HG03342 (cell line): ENCODE measurements at regions not wholly inside any gene's neighbourhood (a gene's known extent, or its start where the extent isn't known, plus 50 kb on each side); places are given as distances from the start of the nearest gene placed in this dataset.

ENCODE experiments used
- ATAC-seq: cut with Tn5 transposase; IDR thresholded peaks from one replicate; pipeline ENCODE4 v1.9.1; 2021; ENCODE audit warnings: mild to moderate bottlenecking, moderate library complexity; ENCODE audit not compliant: unreplicated experiment

DNA sequence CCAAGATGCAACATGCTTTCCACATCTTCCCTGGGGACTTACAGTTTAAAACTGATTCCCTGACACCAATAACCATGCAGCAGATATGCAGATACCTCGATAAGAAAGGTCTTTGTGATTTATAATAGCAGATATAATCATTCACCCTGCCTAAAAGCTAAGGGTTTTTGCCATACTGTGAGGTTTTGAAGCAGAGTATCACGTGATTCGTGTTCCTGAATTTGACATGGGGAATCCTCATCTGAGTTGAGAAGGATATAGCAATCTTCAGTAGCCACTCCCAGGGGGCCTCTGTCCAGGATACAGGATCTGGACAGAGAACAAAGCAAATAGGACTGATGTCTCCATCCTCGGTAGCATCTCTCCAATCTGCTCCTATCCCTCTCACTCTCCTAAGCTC is 79.1 kb upstream of the SDK2 start:
- no peak for ATAC-seq

DNA sequence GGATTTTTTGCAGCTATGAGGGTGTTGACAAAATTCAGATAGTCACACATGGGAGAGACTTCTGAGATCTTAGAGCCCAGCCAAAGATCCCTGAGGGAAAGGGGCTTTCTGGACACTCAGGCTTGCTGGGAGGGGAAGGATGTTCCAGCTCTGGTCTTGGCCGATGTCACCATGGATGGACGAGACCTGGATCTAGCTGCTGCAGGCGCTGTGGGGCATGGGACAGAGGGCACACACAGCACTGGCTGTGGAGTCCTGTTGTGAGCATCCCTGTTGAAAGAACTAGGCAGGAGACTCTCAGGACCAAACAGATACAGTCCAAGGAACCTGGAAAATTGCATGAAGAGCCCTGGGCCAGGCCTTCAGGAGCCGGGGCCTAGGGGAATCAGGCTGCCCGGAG is 80.1 kb upstream of the SDK2 start:
- no peak for ATAC-seq

- no peak for ATAC-seq
Observed at GRCh38 chr17:73724990-73725389, 80.7 kb upstream of the SDK2 start.

DNA sequence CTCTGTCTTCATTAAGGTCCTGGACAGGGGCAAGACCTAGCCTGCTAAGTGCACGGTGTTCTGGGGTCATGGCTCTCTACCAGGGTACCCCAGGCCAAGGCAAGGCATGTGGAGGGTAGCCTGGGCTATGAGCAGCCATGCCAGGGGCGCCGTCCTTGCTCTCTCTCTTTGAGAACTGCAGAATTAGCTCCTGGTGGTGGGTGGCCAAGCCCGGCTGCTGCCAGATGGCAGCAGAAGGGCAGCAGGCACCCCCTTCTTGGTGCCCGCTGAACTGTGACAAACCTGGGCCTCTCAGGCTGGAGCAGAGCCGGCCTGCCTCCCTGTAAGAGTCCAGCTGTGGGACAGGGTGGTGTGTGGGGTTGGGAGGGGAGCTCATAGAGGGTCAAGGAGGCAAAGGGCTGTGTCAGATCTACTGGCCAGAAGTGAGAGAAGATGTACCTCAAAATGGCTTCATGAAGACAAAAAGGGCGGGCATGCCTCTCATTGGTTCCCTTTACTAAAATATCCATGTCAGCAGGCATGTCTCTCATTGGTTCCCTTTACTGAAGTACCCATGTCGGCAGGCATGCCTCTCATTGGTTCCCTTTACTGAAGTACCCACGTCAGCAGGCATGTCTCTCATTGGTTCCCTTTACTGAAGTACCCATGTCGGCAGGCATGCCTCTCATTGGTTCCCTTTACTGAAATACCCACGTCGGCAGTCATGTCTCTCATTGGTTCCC is 81.7 kb upstream of the SDK2 start:
- ATAC-seq = no peak

GRCh38 chr17:73727941-73728340 is 83.7 kb upstream of the SDK2 start:
- no peak for ATAC-seq

GRCh38 chr17:73729101-73729500 is 84.9 kb upstream of the SDK2 start:
- ATAC-seq = no peak

DNA sequence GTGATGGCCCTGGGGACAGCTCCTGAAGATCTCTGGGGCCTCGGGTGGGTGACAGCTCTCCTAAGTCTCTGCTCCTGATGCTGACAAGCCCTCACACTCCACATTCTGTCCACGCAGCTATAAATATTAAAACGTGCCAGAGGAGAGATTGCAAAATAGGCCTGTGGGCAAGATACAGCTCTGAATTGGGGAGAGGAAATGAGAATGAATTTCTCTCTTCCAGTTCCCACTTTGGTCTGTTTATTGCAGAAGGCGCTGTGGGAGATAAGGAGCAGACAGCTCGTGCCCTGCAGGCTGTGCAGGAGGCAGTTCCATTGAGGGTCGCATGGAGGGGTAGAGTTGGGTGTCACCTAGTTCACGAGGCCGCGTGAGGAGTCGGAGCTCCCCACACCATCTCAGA is 87.5 kb upstream of the SDK2 start:
- ATAC-seq = no peak

GRCh38 chr17:73733517-73733916 is 89.3 kb upstream of the SDK2 start:
- ATAC-seq = no peak

- ATAC-seq = no peak
Observed at GRCh38 chr17:73735245-73735644, 91.0 kb upstream of the SDK2 start.

DNA sequence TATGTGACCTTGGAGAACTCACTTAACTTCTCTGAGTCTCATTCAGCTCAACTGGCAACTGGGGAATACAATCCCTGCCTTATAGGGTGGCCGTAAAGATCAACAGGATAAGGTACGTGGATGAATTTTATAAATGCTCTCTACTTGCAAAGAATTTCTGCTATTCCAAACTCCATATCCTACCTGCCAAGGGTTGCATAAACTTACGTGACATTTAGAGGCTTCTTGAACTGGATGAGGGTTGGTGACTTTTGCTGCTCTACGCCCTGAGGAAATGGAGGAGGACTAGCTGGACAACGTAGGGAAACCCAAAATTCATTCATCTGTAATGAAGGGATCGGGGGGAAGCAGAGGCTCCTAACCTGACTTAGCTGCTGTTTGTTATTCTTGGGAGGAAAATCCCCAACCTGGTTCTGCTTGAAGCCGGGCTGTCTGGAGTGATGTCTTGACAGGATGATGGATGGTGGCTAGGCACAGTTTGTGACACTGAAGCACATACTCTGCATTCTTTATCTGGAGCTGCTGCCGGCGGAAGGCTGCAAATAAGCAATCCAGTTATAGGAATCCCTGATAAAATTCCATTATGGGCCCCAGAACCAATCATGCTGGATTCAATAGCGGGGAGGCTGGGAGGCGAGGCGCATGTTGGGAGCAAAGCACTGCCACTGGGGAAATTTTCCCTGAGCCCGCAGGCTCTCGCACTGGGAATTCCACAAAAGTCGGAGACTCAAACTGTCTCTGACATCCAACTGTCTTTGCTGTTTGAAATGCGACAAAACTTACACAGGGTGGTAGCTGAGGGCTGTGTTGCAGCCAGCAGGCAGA is 94.7 kb upstream of the SDK2 start:
- ATAC-seq = no peak

- ATAC-seq = no peak
Observed at GRCh38 chr17:73740370-73740769, 96.1 kb upstream of the SDK2 start.

- no peak for ATAC-seq
Observed at GRCh38 chr17:73742948-73743381, 98.7 kb upstream of the SDK2 start.

DNA sequence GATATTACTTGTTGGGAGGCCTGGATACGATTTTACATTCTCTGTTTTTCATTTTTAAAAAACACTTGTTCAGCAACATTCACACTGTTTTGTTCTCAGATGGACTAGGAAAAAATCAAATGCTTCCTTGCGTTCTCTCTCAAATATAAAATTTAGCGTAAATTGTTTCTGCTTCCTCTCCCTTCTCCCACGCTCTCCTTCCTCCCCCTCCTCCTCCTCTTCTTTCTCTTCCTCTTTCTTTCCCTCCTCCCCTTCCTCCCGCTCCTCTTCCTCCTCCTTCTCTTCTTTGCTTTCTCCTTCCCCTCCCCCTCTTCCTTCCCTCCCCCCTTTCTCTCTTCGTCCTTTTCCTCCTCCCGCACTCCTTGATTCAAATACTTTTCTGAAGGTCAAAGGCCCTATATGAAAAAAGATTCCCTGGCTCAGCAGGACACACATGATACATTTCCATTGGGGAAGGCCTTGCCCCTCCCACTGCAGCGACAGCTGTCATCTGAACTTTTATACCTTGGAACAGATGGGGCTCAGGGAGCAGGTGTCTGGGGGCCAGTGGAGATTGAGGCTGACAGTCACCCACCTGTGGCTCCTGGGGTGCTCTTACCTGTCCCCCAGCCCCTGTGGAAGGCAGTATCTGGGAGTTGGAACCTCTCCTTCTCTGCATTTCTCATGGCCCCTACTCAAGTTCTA is 99.4 kb upstream of the SDK2 start:
- no peak for ATAC-seq

DNA sequence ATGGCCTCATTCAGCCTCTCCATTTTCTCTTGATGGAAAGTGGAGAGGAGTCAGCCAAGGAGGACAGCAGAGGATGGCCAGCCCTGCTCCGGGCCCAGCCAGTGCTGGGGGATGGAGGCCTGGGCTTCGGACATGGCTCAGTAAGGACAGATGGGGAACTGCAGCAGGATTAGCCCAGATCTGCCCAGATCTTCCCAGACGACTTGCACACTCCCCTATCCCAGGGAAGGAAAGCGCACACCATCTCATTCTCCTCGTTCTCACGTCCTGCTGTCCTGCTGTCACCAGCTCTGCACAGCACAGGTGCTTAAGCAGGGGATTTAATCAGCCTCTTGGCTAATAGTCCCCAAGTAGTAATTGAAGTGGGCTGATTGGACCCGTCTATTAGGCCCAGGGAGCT is 100.2 kb upstream of the SDK2 start:
- no peak for ATAC-seq

DNA sequence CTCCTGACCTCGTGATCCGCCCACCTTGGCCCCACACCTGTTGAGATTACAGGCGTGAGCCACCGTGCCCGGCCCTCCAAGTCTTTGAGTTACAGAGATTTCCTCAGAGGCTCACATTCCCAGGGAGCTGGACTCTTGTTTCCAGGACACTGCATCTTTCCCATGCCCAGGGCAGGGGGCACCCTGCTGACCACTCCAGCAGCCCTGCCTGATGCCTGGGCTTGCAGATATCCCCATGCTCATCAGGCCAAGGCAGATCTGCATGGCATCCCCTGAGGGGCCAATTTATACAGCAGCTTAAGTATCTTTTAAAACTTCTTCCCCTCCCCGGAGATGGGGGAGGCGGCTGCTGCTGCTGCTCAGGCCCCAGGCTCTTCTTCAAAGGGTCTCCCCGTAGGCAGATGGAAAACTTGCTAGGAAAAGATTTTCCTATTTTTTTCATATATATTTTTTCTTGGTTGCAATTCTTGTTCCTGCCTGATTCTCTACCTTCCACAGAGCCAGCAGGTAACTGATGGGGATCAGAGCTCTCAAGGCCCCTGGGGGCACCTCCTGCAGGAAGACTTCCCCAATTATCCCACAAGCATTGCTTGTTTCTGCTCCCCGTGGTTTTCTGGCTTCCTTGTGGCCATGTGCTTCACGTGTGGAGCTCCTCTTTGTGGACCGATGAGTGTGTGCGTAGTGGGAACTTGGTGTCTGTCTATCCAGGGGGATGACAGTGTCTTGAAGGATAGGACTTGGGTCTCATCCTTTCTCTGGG is 102.2 kb upstream of the SDK2 start:
- no peak for ATAC-seq

DNA sequence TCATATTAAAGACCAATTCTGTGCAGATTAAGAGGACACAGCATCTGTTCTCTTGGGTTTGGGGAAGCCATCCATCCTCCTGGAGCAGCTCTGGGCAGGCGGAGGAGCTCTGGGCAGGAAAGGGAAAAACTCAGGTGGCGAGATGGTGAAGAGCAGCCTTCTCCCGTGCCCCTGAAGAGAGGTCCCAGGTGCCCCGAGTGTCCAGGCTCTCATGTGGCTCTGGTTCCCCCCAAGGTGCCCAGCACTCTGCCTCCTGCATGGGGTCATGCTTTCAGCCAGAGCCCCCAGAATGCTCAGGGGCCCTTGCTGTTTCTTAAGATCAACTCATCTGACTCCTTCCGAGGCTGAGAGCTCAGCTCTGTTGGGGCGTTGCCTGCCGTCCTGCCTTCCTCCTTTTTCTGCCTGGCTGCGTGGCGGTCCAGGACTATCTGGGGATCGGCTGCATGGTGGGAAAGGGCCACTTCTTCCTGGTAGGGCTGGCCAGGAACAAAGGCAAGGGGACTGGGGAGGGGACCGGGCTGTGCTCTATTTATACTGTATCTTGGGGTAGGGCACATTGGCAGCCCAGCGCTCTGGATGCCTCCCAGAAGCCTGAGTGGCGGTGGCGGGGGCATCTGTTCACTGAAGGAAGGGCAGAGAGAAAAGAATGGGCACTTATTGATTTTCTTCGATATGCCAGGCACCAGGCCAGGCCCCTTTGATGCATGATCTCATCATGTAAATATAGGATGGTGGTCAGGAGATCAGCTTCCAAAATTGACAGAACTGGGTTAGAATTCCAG is 103.2 kb upstream of the SDK2 start:
- no peak for ATAC-seq

GRCh38 chr17:73748508-73748907 is 104.3 kb upstream of the SDK2 start:
- no peak for ATAC-seq

DNA sequence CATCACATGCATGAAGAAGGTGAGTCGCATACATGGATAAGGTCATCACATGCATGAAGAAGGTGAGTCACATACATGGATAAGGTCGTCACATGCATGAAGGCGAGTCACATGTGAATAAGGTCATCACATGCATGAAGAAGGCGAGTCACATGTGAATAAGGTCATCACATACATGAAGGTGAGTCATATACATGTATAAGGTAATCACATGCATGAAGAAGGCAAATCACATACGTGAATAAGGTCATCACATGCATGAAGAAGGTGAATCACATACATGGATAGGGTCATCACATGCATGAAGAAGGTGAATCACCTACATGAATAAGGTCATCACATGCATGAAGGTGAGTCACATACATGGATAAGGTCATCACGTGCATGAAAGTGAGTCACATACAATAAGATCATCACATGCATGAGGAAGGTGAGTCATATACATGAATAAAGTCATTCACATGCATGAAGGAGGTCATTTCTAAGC is 105.1 kb upstream of the SDK2 start:
- ATAC-seq = no peak

DNA sequence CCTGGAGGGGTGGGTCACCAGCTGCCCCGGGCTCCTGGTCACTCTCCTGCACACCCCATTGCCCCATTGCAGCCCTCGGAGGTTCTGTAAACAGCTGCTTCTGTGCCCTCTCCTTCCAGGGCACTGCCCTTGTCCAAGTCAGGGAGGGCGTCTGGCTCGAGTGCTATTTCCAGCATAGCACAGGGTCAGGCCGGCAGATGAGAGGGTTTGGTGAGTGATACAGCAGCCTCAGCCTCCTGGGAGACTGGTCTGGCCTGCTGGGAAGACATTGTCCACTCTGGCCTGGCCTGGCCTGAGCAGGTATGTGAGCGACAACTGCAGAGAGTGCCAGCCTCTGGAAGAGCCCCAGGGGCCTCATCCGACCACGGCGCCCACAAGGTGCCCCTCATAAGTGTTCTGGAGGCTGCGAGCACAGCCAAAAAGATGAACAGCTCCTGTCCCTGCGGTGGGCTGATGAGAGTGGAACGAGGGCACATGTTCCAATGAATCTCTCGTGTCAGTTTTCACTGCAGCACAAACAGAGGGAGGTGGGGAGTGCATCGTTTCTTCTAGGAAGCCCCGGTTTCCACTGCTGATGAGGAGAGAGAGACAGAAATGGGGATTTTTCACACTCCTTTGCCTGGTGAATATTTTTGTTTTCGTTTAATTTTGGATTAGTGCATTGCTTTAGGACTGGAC is 105.8 kb upstream of the SDK2 start:
- ATAC-seq = no peak

GRCh38 chr17:73750975-73751374 is 106.7 kb upstream of the SDK2 start:
- ATAC-seq = no peak
